Head of caudate nucleus (tissue), 42 donors: ENCODE measurements at regions not wholly inside any gene's neighbourhood (a gene's known extent, or its start where the extent isn't known, plus 50 kb on each side); places are given as distances from the start of the nearest gene placed in this dataset.
"Not testable (repeated sequence)": the region's sequence is repeated elsewhere in the genome, so short reads cannot be mapped to it uniquely, and the experiment has no call there.

Experiments
- DNase-seq, 42 donors: peaks; one replicate each; pipeline versions ENCODE4 v3.0.0 to v3.0.0-alpha.2; 2020 to 2021; ENCODE audit warnings: mixed read lengths in 7 of 42
- intact Hi-C: fragments of 100-400 bp; cut with DNase I; formaldehyde crosslinking; loops from one replicate; pipeline ENCODE4 v1.15.0; 2022

DNA sequence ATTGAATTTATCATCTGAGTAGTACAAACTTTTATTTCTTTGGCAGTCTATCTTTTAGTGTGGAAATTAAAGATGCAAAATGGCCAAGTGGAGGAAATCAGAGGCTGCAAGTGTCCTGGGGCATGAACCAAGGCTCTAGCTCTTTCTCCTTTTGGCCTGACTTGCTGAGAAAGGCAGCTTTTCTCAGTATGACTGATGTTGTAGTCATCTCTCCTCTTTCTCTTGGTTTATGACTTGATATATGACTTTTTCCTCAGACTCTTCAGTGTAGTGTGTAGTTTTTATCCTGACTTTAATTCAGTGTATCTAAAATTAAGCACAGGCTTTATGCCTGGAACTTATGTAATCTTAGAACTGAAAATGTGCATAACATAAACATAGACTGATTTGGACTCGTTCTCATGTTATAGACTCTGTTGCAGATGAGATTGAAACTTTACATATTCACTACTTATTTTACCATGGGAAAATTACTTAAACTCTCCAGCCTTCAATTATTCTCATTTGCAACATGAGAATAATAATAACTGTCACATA lies 65.7 kb downstream of the SLITRK5 start:
- DNase-seq, result no peak
- intact Hi-C loops, result no loop called here

DNA sequence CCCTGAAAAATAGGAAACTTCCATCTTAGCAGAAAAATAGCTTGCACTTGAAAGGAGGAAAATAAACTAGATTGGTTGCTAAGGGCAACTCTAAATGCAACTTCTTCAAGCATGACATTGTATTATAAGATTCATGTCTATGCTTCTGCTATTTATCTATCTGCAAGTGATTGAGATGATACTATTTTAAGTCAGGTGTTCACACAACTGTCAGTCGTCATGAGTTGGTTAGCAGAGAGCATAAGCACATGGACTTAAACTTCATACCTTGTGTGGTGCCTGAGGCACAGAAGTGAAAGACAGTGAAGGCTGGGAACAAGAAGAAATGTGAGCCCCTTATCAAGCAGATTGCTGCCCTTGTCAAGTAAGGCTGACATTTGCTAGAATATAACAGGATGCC lies 82.9 kb downstream of the SLITRK5 start:
- no peak for DNase-seq
- intact Hi-C loops, result no loop called here

DNA sequence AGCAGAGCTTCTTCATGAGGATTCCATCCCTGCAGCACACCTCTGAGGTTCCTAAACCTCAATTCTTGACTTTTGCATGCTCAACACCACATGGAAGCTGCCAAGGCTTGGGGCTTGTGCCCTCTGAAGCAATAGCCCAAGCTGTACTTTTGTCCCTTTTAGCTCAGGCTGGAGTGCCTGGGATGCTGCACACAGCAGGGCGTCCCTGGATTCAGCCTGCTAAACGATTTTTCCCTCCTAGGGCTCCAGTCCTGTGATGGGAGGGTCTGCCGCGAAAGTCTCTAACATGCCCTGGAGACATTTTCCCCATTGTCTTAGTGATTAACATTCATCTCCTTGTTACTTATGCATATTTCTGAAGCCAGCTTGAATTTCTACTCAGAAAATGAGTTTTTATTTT lies 98.3 kb downstream of the SLITRK5 start:
- intact Hi-C loops, result no loop called here
- DNase-seq, result no peak

DNA sequence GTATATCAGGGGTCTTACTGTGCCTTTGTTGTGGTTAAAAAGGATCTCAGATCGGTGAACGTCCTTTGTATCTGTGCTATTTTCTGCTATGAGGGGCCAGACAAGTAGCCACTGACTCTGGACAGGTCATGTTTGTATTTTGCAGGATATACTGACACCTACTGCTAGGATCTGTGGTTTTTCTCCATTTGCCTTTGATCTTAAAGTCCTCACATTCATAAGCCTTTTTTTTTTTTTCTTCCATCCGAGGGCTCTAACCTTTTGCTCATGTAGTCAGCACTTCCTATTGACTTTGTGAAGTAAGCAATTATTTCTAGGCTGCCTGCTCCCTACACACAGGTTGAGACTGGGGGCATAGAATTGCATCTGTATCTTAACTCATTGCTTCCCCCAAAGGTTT lies 106.2 kb downstream of the SLITRK5 start:
- intact Hi-C loops, result no loop called here
- peak in 1 of 42 donors; percentile 23 for DNase-seq

DNA sequence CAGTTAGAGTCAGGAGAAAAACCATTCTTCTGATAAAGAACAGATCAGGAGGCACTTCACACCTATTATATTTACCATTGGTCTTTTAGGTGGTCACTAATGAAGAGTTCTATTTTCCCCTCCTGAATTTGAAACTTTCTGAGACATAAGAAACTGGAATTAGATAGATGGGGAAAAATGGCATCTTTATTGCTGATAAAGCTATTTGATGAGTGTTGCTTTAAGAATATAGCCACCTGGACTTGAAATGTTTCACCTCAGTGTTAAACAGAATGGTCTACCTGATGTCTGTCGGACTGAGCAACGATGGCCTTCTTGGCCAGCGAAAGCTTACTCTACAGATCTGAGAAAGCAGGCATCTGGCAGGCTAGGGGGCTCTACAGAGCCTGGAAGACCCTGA lies 107.0 kb downstream of the SLITRK5 start:
- intact Hi-C loops, result no loop called here
- no peak for DNase-seq

DNA sequence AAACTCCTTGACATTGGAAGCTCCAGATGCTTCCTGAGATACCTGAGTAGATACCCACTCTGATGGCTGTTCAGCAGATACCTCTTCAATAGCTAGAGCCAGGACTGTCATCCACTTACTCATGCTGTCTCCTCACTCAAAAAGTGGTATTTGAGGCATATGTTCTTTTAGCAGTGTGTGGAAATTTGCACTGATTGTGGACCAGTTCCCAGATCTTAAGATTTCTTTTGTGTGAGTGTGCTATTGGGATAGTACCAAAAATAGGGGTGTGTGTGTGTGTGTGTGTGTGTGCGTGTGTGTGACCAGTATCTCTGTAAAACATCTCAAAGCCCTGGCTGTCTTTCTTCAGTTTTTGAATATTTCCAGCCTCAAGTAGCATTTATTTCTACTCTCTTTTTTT lies 108.3 kb downstream of the SLITRK5 start:
- DNase-seq, result no peak

DNA sequence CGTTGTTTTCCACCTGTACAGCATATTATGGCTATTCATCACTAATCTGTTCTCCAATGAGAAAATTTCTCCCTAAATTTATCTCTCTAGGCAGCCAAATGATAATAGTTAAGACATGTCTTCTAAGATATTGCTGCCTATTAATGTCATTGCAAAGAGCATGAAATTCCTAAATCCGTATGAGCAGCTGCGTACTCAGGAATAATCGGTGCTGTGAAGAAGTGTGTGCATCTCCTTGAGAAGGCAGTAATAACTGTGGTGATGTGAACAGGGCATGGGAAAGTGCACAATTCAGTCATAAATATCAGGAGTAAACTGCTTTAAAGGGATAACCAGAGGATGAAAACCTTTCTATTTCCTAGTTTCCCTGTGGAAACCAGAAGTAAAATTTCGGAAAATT lies 112.2 kb downstream of the SLITRK5 start:
- intact Hi-C loops, result no loop called here
- no peak for DNase-seq

More for the DNA sequence above, 108.3 kb downstream of the SLITRK5 start:
- intact Hi-C loops, result no loop called here

DNA sequence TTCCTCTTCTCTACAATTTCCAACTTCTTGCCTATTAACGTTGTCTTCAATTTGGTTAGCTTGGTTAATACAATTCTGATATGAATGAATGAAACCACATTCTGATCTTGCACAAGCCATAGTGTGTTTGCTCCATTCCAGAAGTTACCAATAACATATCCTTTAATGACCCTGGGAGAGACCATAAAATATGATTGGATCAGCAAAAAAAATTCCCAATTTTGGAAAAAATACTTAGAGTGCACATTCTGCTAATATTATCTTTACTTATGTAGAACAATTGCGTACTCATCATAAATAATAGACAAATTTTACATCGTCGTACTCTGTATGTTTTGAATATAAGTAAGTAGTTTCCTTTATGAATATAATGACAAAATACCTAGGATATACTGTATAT lies 117.2 kb downstream of the SLITRK5 start:
- intact Hi-C loops, result no loop called here
- DNase-seq, result no peak

DNA sequence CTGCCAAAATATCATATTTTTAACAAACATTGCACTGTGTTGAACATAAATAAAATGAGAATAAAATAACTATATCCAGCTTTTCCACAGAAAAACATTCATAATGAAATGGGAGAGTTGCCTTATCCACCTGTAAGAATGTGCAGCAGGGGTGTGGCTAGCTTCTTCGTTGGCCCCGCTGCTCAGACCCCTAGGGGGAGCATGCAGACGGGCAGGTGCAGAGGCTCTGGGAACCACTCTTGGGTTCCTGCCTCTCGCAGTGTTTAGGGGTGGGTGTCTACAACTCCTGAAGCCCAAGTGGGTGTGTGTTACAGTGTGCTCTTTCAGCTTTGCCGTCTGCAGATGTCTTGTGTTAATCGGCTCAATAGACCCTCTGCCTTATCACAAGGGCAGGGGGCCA lies 121.7 kb downstream of the SLITRK5 start:
- no peak for DNase-seq
- intact Hi-C loops, result no loop called here

DNA sequence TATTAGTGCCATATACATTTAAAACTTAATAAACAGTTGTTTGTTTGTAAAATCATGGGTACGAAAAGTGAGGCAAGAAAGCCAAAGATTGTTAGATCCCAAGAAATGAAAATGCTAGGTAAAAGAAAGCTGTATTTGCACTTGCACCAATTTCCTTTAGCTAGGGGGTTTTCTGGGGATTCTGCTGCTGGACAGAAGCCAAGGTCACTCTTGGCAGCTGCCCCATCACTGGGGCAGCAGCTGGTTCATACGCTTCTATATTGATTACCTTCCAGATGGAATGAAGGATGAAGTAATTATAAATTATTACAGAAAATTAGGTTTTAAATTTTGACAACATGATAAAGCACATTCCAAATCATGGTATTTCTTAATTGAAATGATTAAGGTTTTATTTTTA lies 127.4 kb downstream of the SLITRK5 start:
- DNase-seq, result no peak
- intact Hi-C loops, result no loop called here

DNA sequence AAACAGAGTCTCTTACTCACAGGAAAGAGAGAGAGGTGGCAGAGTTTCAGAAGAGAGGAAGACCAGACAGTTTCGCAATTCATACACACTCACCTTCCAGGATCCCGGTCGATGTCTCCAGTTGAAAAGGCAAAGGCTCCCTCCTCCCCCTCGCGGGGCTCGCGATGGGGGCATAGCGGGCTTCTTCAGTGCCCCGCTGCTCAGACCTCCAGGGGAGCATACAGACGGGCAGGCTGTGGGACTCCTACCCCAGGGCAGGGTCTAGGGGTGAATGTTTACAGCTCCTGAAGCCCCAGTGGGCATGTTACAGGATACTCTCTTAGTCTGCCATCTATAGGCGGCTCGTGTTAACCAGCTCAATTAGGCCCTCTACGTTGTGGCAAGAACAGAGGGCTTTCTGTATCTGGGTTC lies 139.2 kb downstream of the SLITRK5 start:
- DNase-seq, result no peak
- intact Hi-C loops, result no loop called here

DNA sequence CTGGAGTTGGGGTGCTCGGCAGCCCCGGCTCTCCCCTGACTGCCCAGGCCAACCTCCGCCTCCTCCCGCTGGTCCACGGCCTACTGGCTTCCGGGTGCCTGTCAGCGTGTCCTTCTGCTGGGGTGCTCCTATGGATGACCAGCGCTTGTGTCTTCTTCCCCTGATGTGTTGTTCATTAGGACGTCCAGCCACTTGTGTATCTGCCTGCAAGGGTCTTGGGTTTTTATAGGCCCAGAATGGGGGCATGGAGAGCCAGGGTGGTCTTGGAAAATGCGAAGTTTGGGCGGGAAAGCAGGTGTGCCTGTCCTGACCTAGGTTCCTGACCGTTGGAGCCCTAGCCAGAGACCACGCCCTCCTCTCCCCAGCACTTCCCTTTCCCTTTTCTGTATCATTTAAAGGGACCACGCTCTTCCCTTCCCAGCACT lies 139.8 kb downstream of the SLITRK5 start:
- intact Hi-C loops, result no loop called here
- DNase-seq, result no peak

DNA sequence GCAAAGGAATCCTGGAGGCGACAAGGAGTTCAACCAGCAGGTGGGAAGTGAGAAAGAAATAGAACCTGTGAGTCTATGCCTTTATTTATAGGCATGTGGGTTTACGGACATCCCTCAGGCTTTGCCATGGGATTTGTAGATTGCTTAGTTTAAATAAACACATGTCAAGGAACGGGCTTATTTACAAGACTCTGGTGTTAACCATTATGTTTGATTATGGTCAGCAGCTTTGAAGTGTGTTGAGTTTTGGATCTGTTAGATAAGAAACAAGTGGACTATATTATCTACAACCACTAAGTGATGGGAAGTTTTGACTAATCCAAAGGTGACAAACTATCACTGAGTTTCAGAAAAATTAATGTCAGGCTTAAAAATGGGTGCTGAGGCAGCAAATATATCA lies 143.2 kb downstream of the SLITRK5 start:
- DNase-seq, result no peak
- intact Hi-C loops, result no loop called here

DNA sequence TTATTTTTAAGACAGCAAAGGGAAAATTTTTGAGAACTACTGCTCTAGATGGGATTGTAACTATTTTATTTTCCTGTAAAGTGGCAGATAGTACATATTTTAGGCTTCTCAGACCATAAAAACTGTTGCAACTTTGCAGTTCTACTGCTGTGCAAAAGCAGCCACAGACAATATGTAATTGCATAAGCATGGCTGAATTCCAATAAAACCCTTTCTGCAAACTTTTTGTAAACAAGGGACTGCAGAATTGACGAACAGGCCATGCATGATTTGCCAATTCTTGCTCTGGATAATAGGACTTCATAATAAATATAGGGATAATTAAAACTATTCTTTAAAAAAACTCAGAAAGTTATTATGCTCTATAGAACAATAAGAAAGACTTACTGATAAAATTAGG lies 149.1 kb downstream of the SLITRK5 start:
- no peak for DNase-seq
- intact Hi-C loops, result no loop called here

DNA sequence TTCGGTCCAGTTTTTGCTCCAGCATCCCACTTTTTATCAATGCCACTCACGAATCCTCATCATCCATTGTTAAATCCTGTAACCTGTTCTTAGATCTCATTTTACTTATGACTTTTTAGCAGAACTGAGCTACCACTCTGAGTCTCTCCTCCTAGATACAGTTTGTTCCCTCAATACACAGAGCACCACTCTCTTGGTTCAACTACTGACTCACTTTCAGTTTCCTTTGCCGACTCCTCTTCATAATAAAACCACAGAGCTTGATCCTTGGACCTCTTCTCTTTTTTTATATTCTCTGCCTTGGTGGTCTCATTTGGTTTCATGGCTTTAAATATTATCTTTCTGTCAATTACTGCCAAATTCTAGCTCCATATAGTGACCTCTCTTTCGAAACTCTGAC lies 150.3 kb downstream of the SLITRK5 start:
- intact Hi-C loops, result no loop called here

DNA sequence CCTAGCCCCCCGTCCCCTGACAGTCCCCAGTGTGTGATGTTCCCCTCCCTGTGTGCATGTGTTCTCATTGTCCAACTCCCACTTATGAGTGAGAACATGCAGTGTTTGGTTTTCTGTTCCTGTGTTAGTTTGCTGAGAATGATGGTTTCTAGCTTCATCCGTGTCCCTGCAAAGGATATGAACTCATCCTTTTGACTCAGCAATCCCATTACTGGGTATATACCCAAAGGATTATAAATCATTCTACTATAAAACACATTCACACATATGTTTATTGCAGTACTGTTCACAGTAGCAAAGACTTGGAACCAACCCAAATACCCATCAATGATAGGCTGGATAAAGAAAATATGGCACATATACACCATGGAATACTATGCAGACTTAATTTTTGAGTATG lies 155.1 kb downstream of the SLITRK5 start:
- intact Hi-C loops, DNase-seq: not testable (repeated sequence)

More for the DNA sequence above, 150.3 kb downstream of the SLITRK5 start:
- DNase-seq, result no peak

DNA sequence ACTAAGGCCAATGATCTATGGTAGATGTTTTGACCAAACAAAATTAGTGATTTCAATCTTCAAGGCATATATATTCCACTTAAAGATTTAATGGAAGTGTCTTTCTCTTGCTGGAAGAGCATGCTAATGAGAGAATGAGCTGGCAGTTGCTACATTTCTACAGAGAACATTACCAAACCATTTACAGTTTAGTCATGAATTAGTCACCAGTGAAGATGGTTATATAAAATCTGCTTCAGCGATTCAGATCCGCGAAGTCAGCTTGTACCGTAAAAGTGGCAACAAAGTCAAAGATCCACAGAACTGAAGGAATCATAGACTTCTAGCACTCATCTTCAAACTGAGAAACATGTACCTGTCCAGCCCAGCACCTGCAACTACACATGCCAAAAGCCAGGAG lies 156.3 kb downstream of the SLITRK5 start:
- intact Hi-C loops, result no loop called here
- DNase-seq, result peak in 16 of 42 donors; percentile 8 to 57 (median 24)

DNA sequence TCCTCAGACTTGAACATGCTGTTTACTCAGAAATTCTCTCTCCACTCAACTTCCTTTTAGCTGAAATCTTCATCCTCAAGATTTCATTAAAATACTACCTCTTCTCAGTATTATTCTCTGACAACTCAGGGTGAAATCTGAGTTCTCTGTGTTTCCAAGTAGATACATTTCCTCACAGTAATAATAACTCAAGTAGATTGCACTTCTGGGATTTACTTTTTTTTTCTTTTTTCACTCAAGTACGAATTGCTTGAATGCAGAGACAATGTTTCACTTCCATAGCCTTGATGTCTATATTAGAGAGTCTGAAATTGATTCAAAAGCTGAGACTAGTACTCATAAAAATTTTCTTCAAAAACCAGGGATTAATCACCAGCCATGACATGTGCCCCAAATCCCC lies 166.4 kb downstream of the SLITRK5 start:
- intact Hi-C loops, result no loop called here
- DNase-seq, result no peak

DNA sequence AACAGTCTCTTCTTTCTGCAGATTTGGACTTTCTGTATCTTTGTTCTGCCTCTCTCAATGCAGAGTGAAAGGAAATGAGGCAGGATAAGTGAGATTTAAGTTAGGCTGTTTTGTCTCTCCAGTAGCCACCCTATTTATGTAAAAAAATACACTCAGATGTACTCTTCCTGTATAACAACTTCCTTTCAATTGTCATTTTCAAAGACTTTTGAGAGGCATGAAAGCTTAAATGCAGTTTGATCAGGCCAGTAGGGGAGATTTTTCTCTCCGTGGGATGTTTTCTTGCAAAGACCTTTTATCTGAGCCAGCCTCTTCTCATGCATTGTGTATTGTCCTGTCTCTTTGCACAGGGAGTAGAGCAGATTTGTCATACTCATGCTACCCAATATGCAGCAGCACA lies 166.8 kb downstream of the SLITRK5 start:
- intact Hi-C loops, result no loop called here
- peak in 1 of 42 donors; percentile 8 for DNase-seq

DNA sequence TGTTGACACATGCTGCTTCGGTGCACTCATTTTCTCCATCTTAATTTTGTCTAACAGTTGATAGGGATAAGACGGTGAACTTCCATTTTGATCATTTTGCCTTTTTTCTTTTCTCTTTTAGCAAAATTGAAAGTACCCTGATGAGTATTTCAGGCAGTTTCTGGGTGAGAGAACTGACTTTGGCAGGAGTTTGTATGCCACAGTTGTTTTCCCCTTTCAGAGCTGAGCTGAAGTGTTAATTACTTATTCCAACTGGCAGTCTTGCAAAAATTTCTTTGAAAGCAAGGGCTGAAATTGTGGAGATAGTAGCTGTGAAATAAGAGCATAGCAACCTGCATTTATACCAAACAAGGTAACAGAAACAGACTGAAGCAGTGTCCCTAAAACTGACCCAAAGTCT lies 180.2 kb downstream of the SLITRK5 start:
- intact Hi-C loops, result no loop called here
- DNase-seq, result peak in 2 of 42 donors; percentile 15 to 38

DNA sequence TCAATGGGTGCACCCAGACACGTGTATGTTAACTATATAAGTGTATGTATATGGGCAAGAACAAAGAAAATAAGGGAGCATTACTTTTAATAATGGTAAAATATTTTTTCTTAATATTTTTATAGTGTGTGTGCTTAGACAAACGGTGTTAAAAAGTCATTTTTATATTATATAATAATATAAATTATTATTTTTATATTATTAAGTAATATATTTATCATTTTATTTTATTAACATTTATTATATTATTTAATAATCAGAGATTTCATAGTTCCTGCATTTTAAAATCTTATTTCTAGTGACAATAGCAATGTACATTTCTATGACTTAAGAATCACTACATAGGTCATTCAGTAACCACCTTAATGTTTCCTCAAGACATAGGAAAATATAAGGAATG lies 184.4 kb downstream of the SLITRK5 start:
- intact Hi-C loops, result no loop called here

DNA sequence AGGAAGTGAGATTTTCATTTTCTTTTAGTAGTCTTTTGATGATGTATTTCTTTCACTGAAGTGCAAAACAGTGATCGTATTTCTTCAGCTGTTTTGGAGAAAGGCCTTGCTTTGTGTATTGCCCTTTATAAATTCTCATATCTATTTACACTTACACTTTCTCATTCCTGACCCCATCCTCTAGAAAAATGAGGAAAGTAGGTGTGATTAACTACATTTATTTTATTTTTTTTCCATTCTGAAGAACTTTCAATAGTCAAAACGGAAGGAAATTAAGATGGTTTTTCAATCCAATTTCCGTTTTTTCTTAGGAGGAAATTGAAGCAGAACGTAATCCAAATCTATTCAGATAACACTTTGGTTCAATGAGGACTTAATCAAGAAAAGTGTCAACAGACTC lies 188.1 kb downstream of the SLITRK5 start:
- intact Hi-C loops, result no loop called here
- no peak for DNase-seq

More for the DNA sequence above, 184.4 kb downstream of the SLITRK5 start:
- DNase-seq, result no peak
